IgD-negative memory B cell (primary cell): ENCODE measurements at regions not wholly inside any gene's neighbourhood (a gene's known extent, or its start where the extent isn't known, plus 50 kb on each side); places are given as distances from the start of the nearest gene placed in this dataset.

Experiments
- H3K27ac Mint-ChIP-seq, 3 donors: one replicate each; pipeline ENCODE4 v1.8.0; 2020 to 2022; ENCODE audit warnings: mild to moderate bottlenecking in 3 of 3, mixed read lengths in 3 of 3, moderate library complexity in 1 of 3
- H3K27me3 Mint-ChIP-seq: one replicate; pipeline ENCODE4 v1.8.0; 2021; ENCODE audit warnings: mixed read lengths
- H3K36me3 Mint-ChIP-seq: one replicate; pipeline ENCODE4 v1.8.0; 2020; ENCODE audit warnings: mild to moderate bottlenecking, mixed read lengths
- H3K4me1 Mint-ChIP-seq, 3 donors: one replicate each; pipeline ENCODE4 v1.8.0; 2020 to 2022; ENCODE audit warnings: mixed read lengths in 3 of 3, mild to moderate bottlenecking in 1 of 3
- H3K4me3 Mint-ChIP-seq, 4 donors: one replicate each; pipeline ENCODE4 v1.8.0; 2020 to 2022; ENCODE audit warnings: mild to moderate bottlenecking in 4 of 4, mixed read lengths in 4 of 4, moderate library complexity in 3 of 4
- H3K9me3 Mint-ChIP-seq, 3 donors: one replicate each; pipeline ENCODE4 v1.8.0; 2020 to 2021; ENCODE audit warnings: mixed read lengths in 3 of 3, mild to moderate bottlenecking in 1 of 3

DNA sequence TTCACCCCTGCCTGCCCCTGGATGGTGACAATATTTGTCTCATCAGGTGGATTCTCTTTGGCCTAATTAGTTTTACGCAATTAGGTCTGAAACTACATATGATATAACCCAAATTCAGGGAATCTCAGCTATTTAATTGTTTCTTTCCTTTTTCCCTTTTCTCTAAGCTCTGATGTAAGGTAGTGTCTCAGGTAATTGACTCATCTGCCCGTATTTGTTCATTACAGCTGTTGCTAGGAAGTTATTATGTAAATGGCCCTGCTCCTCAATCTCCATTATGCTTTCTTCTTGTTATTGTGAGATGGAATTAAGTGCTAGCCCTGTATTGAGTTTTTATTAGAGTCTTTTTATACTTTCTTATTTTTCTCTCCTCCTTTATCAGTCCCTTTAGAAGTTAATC is 378.2 kb upstream of the ARID1B start:
- Mint-ChIP-seq H3K4me3 (peak overlapping the region in 1 of 4 donors; percentile 39), H3K27ac (no peak overlapping the region), H3K4me1 (peaks cover 33 to 37% (median 36%) of the 10 kb centered on the region in 3 donors), H3K36me3 (peaks cover 4% of the 10 kb centered on the region), H3K27me3 (peaks cover 22% of the 10 kb centered on the region), H3K9me3 (peaks cover 0 to 5% (median 2%) of the 10 kb centered on the region in 3 donors)

DNA sequence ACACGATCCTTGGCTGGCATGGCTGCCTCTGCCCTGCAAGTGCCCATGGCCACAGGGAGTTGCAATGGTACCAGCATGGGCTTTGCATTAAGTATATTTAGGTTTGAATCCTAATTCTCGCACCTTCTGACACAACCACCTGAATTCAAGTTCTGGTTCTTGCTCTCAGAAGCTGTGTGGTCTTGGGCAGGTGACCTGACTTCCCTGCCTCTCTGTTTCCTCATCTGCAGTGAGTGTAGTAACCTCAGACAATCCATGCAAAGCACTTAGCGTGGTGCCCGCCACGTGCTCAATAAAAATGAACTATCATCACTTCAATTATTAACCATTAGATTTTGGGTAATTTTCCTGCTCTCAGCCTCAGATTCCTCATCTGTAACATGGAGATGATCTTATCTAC is 378.8 kb upstream of the ARID1B start:
- Mint-ChIP-seq H3K9me3 (peaks cover 2 to 5% (median 2%) of the 10 kb centered on the region in 3 donors), H3K36me3 (peaks cover 4% of the 10 kb centered on the region), H3K4me3 (peak overlapping the region in 2 of 4 donors; percentile 53 to 68), H3K27ac (peak overlapping the region in 2 of 3 donors; percentile 44 to 70), H3K4me1 (peaks cover 38 to 43% (median 42%) of the 10 kb centered on the region in 3 donors), H3K27me3 (peaks cover 28% of the 10 kb centered on the region)

DNA sequence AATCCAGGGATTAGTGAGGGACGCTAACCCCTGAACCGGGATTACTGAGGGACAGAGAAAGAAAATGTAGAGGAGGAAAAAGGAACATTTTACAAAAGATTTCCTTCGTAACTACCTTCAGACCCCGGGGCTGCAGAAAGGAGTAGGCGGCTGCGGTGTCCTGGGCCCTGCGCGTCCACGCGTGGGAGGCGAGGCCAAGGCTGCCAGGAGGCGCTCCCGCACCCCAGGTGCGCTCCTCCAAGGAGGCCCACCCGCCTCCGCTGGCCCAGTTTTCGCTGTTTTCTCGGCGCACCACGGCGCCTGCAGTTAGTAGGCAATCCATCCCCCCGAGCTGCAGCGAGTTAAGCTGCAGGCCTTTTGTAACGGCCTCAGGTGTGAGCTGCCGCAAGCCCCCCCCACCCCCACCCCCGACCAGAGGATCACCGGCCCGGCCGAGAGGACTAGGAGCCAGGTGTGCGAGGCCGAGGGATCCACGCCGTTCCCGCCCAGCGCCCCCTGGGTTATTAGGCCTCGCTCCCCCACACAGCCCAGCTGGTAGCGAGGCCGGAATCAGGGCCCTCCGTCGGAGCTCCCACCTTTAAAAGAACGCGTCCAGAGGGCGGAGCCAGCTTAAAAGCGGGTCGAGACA is 380.3 kb upstream of the ARID1B start:
- H3K36me3 Mint-ChIP-seq, result peaks cover 4% of the 10 kb centered on the region
- peak overlapping the region; percentile 79 to 95 (median 88) for H3K27ac Mint-ChIP-seq
- H3K4me3 Mint-ChIP-seq, result peak overlapping the region; percentile 63 to 88 (median 82)
- H3K9me3 Mint-ChIP-seq, result peaks cover 0 to 2% (median 2%) of the 10 kb centered on the region in 3 donors
- peaks cover 48 to 56% (median 50%) of the 10 kb centered on the region in 3 donors for H3K4me1 Mint-ChIP-seq
- peaks cover 34% of the 10 kb centered on the region for H3K27me3 Mint-ChIP-seq

DNA sequence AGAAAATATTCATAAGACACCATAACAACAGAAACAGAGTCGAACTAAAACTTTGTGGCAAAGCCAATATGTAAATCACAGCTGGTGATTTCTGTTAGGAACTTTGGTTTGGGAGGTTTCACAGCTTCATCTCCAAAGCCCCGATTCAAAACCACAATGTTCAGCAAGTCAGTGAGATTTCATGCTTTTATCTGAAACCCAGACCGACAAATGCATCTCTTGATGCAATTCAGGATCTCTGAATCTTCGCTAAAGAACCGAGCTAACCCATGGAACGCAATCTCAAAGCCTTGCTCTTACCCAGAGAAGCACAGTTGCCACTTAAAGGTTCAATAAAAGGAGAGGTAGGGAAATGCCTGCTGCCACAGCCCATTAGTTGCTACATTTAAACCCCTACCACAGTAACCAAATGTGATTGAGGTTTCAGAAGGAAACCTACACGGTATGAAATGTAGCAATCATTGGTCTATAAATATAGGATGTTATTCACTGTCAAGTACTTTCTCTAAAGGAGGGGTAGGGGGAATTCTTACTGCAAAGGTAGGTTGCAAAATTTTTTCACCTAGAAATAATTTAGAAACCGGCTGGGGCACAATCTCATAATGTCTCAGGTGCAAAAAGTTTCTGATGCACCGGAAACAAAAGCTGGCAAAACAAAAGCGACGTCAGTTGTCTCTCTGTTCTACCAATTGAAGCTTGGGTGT is 381.0 kb upstream of the ARID1B start:
- no peaks in the 10 kb centered on the region for H3K36me3 Mint-ChIP-seq
- peak overlapping the region; percentile 63 to 88 (median 82) for H3K4me3 Mint-ChIP-seq
- H3K27ac Mint-ChIP-seq, result peak overlapping the region; percentile 79 to 95 (median 88)
- H3K27me3 Mint-ChIP-seq, result peaks cover 40% of the 10 kb centered on the region
- peaks cover 50 to 63% (median 57%) of the 10 kb centered on the region in 3 donors for H3K4me1 Mint-ChIP-seq
- peaks cover 0 to 2% (median 0%) of the 10 kb centered on the region in 3 donors for H3K9me3 Mint-ChIP-seq

DNA sequence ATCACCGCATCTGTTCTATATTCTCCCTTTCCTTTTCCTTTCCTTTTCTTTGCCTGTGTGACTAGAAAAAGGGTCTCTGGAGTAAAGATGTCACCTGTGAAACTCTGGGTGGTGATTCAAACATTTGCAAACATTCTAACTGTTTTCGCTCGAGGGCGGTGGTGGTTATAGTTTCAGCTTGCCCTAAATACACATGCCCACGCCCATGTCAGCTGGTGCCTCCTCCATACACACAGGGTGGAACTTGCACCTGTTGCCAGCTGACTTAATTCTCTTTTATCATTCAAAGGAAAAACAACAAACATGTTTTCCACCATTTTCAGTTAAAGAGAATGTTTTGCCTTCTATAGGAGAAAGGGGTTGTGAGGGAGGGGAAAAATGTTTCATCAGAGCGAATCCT is 381.9 kb upstream of the ARID1B start:
- peaks cover 55 to 67% (median 58%) of the 10 kb centered on the region in 3 donors for H3K4me1 Mint-ChIP-seq
- H3K27me3 Mint-ChIP-seq, result peaks cover 38% of the 10 kb centered on the region
- H3K27ac Mint-ChIP-seq, result peak overlapping the region; percentile 79 to 95 (median 88)
- peak overlapping the region; percentile 63 to 88 (median 82) for H3K4me3 Mint-ChIP-seq
- H3K9me3 Mint-ChIP-seq, result peaks cover 0 to 2% (median 0%) of the 10 kb centered on the region in 3 donors
- H3K36me3 Mint-ChIP-seq, result no peaks in the 10 kb centered on the region

DNA sequence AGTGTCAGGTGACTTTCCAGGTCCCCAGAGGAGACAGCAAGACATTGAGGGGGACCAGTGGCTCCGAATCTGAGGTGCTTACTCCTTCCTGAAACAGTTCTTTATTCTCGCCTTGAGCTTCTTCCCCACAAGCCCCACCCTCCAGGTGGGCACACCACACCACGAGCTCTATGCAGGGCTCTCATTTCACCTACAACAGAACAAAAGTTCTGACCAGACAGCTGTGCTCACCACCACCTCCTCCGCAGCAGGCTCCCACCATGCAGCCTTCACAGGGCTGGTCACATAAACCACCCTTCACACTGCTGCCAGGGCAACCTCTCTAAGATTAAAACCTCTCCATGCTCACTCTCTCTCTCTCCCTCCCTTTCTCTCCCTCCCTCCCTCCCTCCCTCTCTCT is 384.5 kb upstream of the ARID1B start:
- Mint-ChIP-seq H3K4me1 (peaks cover 45 to 60% (median 49%) of the 10 kb centered on the region in 3 donors), H3K4me3 (peak overlapping the region; percentile 45 to 88 (median 80)), H3K36me3 (peaks cover 3% of the 10 kb centered on the region), H3K9me3 (peaks cover 0 to 2% (median 0%) of the 10 kb centered on the region in 3 donors), H3K27ac (peak overlapping the region; percentile 3 to 80 (median 11)), H3K27me3 (peaks cover 39% of the 10 kb centered on the region)

DNA sequence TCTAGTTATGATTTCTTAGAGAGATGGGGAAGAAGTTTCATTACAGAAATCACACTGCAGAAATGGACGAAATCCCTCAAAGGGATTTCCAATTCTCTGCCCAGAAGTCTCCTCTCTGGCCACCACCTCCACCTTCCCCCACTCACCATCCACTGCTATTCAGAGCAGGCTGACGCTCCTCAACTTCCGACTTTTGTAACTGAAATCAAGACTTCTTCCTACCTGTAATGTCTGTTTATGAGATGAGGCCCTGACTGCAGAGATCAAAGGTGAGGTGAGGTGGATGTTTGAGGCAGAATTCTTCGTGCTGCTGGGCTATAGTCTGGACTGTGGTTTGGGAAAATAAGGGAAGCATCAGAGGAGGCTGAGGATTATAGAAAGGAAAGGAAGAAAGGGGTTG is 385.2 kb upstream of the ARID1B start:
- H3K27ac Mint-ChIP-seq, result peak overlapping the region in 2 of 3 donors; percentile 3 to 11
- peak overlapping the region; percentile 45 to 88 (median 80) for H3K4me3 Mint-ChIP-seq

DNA sequence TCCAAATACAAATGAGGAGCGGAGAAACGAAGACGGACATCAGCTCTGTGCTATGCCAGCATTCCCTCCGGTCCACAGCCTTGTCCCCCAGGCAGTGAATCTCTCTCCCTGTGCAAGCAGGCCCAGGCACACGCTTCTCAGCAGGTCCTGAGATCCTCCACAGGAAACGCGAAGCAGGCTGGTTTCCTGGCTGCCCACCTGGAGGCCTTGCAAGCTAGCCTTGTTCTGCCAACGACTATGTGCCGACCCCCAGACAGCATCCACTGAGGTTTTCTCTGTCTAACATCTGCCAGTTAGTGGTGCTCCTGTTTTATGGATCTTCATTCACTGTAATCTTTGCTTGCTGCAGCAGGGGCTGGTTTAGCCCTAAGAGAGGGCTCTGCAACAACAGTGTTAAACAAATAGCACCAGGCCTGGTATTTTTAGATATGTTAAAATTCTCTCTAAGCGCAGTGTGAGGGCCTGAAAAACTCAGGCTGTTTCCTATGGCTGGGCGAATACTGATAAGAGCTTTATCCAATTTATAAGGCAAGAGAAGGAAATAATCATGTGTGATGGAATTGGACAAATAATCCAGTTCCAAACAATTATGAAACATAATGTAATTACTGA is 386.0 kb upstream of the ARID1B start:
- Mint-ChIP-seq H3K9me3 (peaks cover 1 to 2% (median 2%) of the 10 kb centered on the region in 3 donors), H3K27me3 (peaks cover 36% of the 10 kb centered on the region), H3K4me3 (peak overlapping the region; percentile 45 to 88 (median 80)), H3K27ac (peak overlapping the region in 2 of 3 donors; percentile 35 to 45), H3K36me3 (peaks cover 3% of the 10 kb centered on the region), H3K4me1 (peaks cover 40 to 49% (median 43%) of the 10 kb centered on the region in 3 donors)

More for the DNA sequence above, 385.2 kb upstream of the ARID1B start:
- H3K27me3 Mint-ChIP-seq, result peaks cover 38% of the 10 kb centered on the region
- H3K36me3 Mint-ChIP-seq, result peaks cover 3% of the 10 kb centered on the region
- H3K9me3 Mint-ChIP-seq, result peaks cover 0 to 2% (median 0%) of the 10 kb centered on the region in 3 donors
- peaks cover 44 to 54% (median 49%) of the 10 kb centered on the region in 3 donors for H3K4me1 Mint-ChIP-seq

DNA sequence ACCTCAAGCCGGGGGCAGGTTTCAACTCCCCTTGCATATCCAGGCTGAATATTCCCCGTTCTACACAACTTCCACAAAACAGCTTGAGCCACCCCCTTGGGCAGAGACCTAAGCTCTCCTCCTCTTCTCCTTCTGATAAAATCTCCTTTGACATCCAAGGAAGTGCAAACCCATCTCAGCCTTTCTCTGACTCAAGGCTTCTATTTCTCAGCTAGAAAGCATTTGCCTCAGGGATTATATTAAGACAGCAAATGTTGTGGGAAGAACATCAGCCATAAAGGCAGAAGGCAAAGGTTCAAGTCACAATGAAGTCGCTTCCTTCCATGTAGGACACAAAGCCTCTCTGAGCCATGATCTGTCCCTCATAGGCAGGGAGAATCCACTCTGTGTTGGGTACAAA is 386.6 kb upstream of the ARID1B start:
- Mint-ChIP-seq H3K9me3 (peaks cover 2 to 4% (median 2%) of the 10 kb centered on the region in 3 donors), H3K4me3 (peak overlapping the region in 3 of 4 donors; percentile 45 to 88 (median 72)), H3K36me3 (peaks cover 3% of the 10 kb centered on the region), H3K27me3 (peaks cover 33% of the 10 kb centered on the region), H3K27ac (peak overlapping the region in 1 of 3 donors; percentile 45), H3K4me1 (peaks cover 37 to 45% (median 39%) of the 10 kb centered on the region in 3 donors)

DNA sequence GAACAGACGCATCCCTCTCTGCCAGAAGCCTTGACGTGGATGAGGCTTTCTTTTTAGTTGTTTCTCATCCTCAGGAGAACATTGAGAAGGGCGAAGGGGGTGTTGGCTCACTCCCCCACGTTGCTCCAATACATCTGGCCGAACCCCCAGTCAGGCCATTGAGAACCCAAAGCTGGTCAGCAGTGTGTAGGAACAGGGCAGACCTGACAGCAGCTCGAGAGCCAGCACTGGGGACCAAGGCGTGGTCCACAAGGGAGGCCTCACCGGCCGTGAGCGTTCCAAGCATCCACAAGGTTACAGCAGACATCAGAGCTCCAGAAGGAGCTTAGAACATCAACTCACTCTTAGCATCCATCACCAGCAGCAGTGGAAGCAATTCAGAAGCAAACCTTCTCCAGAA is 387.9 kb upstream of the ARID1B start:
- peaks cover 26 to 36% (median 31%) of the 10 kb centered on the region in 3 donors for H3K4me1 Mint-ChIP-seq
- peaks cover 2 to 4% (median 4%) of the 10 kb centered on the region in 3 donors for H3K9me3 Mint-ChIP-seq
- H3K27ac Mint-ChIP-seq, result no peak overlapping the region
- peaks cover 27% of the 10 kb centered on the region for H3K27me3 Mint-ChIP-seq
- H3K36me3 Mint-ChIP-seq, result peaks cover 5% of the 10 kb centered on the region
- H3K4me3 Mint-ChIP-seq, result peak overlapping the region in 1 of 4 donors; percentile 22

DNA sequence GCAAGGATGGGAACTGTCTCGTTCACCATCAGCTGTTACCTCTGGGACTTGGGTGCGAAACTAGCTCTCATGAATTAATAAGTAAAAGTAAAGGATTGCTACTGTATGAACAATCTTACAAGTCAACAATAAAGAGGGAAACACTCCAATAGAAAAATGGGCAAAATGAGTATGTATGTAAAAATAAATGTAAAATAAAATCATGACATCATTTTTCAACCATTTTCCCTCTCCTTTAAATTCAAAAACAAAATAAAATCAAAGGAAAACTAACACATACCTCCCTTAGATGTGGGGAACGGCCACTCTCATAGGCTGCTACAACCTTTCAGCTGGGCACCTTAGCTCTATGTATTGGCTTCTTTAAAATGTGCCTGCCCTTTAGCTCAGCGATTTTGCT is 389.7 kb upstream of the ARID1B start:
- H3K36me3 Mint-ChIP-seq, result peaks cover 5% of the 10 kb centered on the region
- no peak overlapping the region for H3K4me3 Mint-ChIP-seq
- peaks cover 20% of the 10 kb centered on the region for H3K27me3 Mint-ChIP-seq
- H3K9me3 Mint-ChIP-seq, result peaks cover 2 to 4% (median 3%) of the 10 kb centered on the region in 3 donors
- no peak overlapping the region for H3K27ac Mint-ChIP-seq
- peaks cover 12 to 26% (median 17%) of the 10 kb centered on the region in 3 donors for H3K4me1 Mint-ChIP-seq

DNA sequence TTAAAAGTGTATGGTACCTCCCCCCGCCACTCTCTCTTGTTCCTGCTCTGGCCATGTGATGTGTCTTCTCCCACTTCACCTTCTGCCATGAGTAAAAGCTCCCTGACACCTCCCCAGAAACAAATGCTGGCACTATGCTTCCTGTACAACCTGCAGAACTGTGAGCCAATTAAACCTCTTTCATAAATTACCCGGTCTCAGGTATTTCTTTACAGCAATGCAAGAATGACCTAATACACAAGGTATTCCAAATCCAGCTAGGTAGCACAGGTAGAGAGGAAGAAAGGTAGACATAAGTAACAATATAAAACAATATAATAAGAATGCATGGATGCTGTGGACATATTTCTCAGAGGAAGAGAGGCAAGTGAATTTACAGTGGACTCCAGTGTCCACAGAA is 394.1 kb upstream of the ARID1B start:
- Mint-ChIP-seq H3K27me3 (peaks cover 3% of the 10 kb centered on the region), H3K36me3 (peaks cover 2% of the 10 kb centered on the region), H3K4me3 (no peak overlapping the region), H3K9me3 (peaks cover 2 to 4% (median 3%) of the 10 kb centered on the region in 3 donors), H3K4me1 (peaks cover 8 to 19% (median 13%) of the 10 kb centered on the region in 3 donors), H3K27ac (no peak overlapping the region)

DNA sequence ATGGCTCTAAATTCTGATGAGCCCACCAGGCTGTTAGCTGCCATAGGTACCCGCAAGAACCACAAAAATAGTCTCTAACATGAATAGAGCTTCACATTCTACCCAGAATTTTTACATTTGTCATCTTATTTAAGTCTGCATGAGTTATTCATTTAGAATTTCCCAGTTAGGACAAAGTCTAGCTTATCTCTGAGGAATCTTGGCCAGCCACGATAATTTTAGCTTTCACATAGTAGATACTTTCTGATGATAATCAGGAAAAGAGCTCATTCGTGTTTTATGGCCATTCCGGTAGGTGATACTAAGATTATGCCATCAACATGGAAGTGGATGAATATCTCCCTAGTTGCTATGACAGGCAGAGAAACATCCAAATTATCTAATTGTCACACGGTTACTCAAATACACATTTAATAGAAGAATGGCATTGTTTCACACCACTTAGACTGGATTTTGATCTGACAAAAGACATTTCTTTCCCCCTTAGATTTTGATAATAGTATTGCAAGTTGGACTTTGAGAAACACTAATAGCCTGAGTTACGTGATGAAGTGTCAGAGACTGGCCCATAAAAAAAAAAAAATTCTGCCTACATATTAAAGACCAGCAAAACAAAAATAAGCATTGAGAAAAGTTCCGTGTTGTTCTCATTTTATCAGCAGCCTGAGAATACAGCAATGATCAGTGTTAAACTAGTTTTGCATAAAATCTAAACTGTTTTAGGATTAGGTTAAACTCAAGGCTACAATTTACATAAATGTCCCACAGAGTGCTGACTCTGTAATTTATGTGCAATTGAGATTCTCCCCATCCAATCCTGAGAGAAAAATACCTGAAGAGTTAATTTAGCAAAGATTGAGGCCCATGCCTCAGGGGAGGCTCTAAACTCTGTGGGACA is 397.5 kb upstream of the ARID1B start:
- Mint-ChIP-seq H3K27ac (no peak overlapping the region), H3K4me1 (peaks cover 6 to 19% (median 13%) of the 10 kb centered on the region in 3 donors), H3K27me3 (peaks cover 3% of the 10 kb centered on the region), H3K9me3 (peaks cover 0 to 1% (median under 1%) of the 10 kb centered on the region in 3 donors), H3K4me3 (no peak overlapping the region), H3K36me3 (peaks cover under 1% of the 10 kb centered on the region)

DNA sequence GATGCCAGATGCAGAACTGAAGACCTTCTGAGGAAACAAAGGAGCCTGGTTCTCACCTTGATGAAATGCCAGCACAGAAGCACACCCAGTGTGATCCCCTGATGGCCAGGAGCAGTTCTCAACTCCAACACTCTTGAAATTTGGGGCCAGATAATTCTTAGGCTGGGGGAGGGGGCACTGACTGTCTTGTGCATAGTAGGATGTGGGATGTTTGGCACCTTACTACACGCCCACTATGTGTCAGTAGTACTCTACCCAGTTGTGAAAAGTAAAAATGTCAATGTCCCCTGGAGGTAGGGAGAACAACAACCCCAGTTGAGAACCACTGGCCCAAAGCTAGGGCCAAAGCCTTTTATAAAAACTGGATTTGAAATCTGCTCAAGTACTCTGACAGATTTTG is 398.3 kb upstream of the ARID1B start:
- Mint-ChIP-seq H3K9me3 (peaks cover 0 to 1% (median 0%) of the 10 kb centered on the region in 3 donors), H3K27me3 (peaks cover 3% of the 10 kb centered on the region), H3K27ac (no peak overlapping the region), H3K36me3 (no peaks in the 10 kb centered on the region), H3K4me1 (peaks cover 6 to 17% (median 13%) of the 10 kb centered on the region in 3 donors), H3K4me3 (peak overlapping the region in 1 of 4 donors; percentile 12)
